ENCODE measurements at regions not wholly inside any gene's neighbourhood (a gene's known extent, or its start where the extent isn't known, plus 50 kb on each side); places are given as distances from the start of the nearest gene placed in this dataset.

GRCh38 chr4:132266374-132266773, 882.7 kb upstream of the PCDH10 start:
- H3K9ac ChIP-seq (ENCODE audit: low read length), result no peak overlapping the region
- TF ChIP-seq, protein P1, sequence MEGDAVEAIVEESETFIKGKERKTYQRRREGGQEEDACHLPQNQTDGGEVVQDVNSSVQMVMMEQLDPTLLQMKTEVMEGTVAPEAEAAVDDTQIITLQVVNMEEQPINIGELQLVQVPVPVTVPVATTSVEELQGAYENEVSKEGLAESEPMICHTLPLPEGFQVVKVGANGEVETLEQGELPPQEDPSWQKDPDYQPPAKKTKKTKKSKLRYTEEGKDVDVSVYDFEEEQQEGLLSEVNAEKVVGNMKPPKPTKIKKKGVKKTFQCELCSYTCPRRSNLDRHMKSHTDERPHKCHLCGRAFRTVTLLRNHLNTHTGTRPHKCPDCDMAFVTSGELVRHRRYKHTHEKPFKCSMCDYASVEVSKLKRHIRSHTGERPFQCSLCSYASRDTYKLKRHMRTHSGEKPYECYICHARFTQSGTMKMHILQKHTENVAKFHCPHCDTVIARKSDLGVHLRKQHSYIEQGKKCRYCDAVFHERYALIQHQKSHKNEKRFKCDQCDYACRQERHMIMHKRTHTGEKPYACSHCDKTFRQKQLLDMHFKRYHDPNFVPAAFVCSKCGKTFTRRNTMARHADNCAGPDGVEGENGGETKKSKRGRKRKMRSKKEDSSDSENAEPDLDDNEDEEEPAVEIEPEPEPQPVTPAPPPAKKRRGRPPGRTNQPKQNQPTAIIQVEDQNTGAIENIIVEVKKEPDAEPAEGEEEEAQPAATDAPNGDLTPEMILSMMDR (IDR thresholded peaks at IDR 0.05; ENCODE audit: low read depth, low read length), result no peak
- TF ChIP-seq EZH2phosphoT487 (IDR thresholded peaks at IDR 0.05; ENCODE audit: low read depth), result no peak
- H3K4me2 ChIP-seq (ENCODE audit: low read length), result no peak overlapping the region

GRCh38 chr4:132267321-132267720, 881.8 kb upstream of the PCDH10 start:
- H3K79me2 ChIP-seq (ENCODE audit: low read length), result no peaks in the 10 kb centered on the region
- H3K4me1 ChIP-seq (ENCODE audit: low read length), result no peaks in the 10 kb centered on the region
- TF ChIP-seq, protein P1 (IDR thresholded peaks at IDR 0.05; ENCODE audit: low read depth, low read length), result no peak
- no peak for TF ChIP-seq EZH2phosphoT487 (IDR thresholded peaks at IDR 0.05; ENCODE audit: low read depth)
- H3K27me3 ChIP-seq (ENCODE audit: low read depth, low read length), result no peaks in the 10 kb centered on the region
- no peak overlapping the region for H3K4me2 ChIP-seq (ENCODE audit: low read length)
- H3K27ac ChIP-seq (ENCODE audit: low read length), result no peak overlapping the region
- no peak overlapping the region for H3K9ac ChIP-seq (ENCODE audit: low read length)
- no peaks in the 10 kb centered on the region for H3K36me3 ChIP-seq (replicated peaks; ENCODE audit: low read depth, low read length)
- no peak overlapping the region for H2AFZ ChIP-seq (ENCODE audit: low read depth, low read length)
- no peaks in the 10 kb centered on the region for H4K20me1 ChIP-seq (ENCODE audit: insufficient read depth, low read length)
- H3K4me3 ChIP-seq (ENCODE audit: low read length), result no peak overlapping the region
- H3K9me3 ChIP-seq (ENCODE audit: insufficient read depth, low read length), result peaks cover 5% of the 10 kb centered on the region; the same call in 1 of the 2 replicates

More at GRCh38 chr4:132266374-132266773, 882.7 kb upstream of the PCDH10 start:
- Histone ChIP-seq H3K79me2 (ENCODE audit: low read length) (no peaks in the 10 kb centered on the region), H3K4me3 (ENCODE audit: low read length) (no peak overlapping the region), H4K20me1 (ENCODE audit: insufficient read depth, low read length) (no peaks in the 10 kb centered on the region), H2AFZ (ENCODE audit: low read depth, low read length) (no peak overlapping the region), H3K36me3 (replicated peaks; ENCODE audit: low read depth, low read length) (no peaks in the 10 kb centered on the region), H3K4me1 (ENCODE audit: low read length) (no peaks in the 10 kb centered on the region), H3K27me3 (ENCODE audit: low read depth, low read length) (no peaks in the 10 kb centered on the region), H3K9me3 (ENCODE audit: insufficient read depth, low read length) (peaks cover 5% of the 10 kb centered on the region; the same call in 1 of the 2 replicates), H3K27ac (ENCODE audit: low read length) (no peak overlapping the region)

- H3K4me1 ChIP-seq (ENCODE audit: low read length), result no peaks in the 10 kb centered on the region
- H3K27ac ChIP-seq (ENCODE audit: low read length), result no peak overlapping the region
- peaks cover 5% of the 10 kb centered on the region; the same call in 1 of the 2 replicates for H3K9me3 ChIP-seq (ENCODE audit: insufficient read depth, low read length)
- no peaks in the 10 kb centered on the region for H4K20me1 ChIP-seq (ENCODE audit: insufficient read depth, low read length)
- H3K4me2 ChIP-seq (ENCODE audit: low read length), result no peak overlapping the region
- H3K9ac ChIP-seq (ENCODE audit: low read length), result no peak overlapping the region
- no peaks in the 10 kb centered on the region for H3K36me3 ChIP-seq (replicated peaks; ENCODE audit: low read depth, low read length)
- H3K27me3 ChIP-seq (ENCODE audit: low read depth, low read length), result no peaks in the 10 kb centered on the region
- TF ChIP-seq, protein P1 (IDR thresholded peaks at IDR 0.05; ENCODE audit: low read depth, low read length), result no peak
- TF ChIP-seq EZH2phosphoT487 (IDR thresholded peaks at IDR 0.05; ENCODE audit: low read depth), result no peak
- no peaks in the 10 kb centered on the region for H3K79me2 ChIP-seq (ENCODE audit: low read length)
- H2AFZ ChIP-seq (ENCODE audit: low read depth, low read length), result no peak overlapping the region
- no peak overlapping the region for H3K4me3 ChIP-seq (ENCODE audit: low read length)
Measured at GRCh38 chr4:132269303-132269990, 879.6 kb upstream of the PCDH10 start.

DNA sequence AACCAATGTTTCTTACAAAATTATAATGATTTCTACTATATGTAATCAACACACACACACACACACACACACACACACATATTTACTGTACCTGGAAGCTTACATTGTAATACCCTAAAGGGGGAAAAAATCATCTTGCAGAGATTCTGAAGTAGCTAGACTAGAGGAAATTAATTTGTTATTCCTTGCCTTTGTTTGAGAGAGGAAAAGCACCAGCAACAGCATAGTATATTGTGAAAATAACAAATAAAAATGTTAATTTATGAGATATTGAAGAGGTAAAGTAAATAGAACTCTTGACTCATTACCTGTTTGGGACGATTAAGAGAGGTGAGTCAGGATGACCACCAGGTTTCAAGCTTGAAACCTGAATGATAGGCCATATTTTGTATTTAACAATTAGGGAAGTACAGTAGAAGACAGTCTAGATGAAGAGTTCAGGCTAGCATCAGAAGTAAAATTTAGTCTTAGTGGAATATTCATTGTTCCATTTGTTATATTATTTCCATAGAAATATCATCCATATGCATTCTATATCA, 873.4 kb upstream of the PCDH10 start:
- Histone ChIP-seq H3K9me3 (ENCODE audit: insufficient read depth, low read length) (no peaks in the 10 kb centered on the region), H3K4me2 (ENCODE audit: low read length) (no peak overlapping the region)

More for the DNA sequence above, 873.4 kb upstream of the PCDH10 start:
- no peak overlapping the region for H3K4me3 ChIP-seq (ENCODE audit: low read length)
- no peaks in the 10 kb centered on the region for H3K27me3 ChIP-seq (ENCODE audit: low read depth, low read length)
- TF ChIP-seq EZH2phosphoT487 (IDR thresholded peaks at IDR 0.05; ENCODE audit: low read depth), result no peak
- TF ChIP-seq, protein P1 (IDR thresholded peaks at IDR 0.05; ENCODE audit: low read depth, low read length), result no peak
- no peaks in the 10 kb centered on the region for H3K79me2 ChIP-seq (ENCODE audit: low read length)
- H4K20me1 ChIP-seq (ENCODE audit: insufficient read depth, low read length), result no peaks in the 10 kb centered on the region
- no peak overlapping the region for H2AFZ ChIP-seq (ENCODE audit: low read depth, low read length)
- no peaks in the 10 kb centered on the region for H3K36me3 ChIP-seq (replicated peaks; ENCODE audit: low read depth, low read length)
- H3K4me1 ChIP-seq (ENCODE audit: low read length), result no peaks in the 10 kb centered on the region
- H3K9ac ChIP-seq (ENCODE audit: low read length), result no peak overlapping the region
- H3K27ac ChIP-seq (ENCODE audit: low read length), result no peak overlapping the region

Measured in OCI-LY3 (cell line).